Cardiac muscle cell (in vitro differentiated cells and primary cell): ENCODE measurements at regions not wholly inside any gene's neighbourhood (a gene's known extent, or its start where the extent isn't known, plus 50 kb on each side); places are given as distances from the start of the nearest gene placed in this dataset.

Experiments used
- DNase-seq, 2 donors: peaks; one replicate each; pipeline versions ENCODE4 v3.0.0 to v3.0.0-alpha.2; 2010 to 2017; ENCODE audit warnings: low read depth in 1 of 2, low spot score in 1 of 2
- H3K27ac ChIP-seq: fragments of 200-600 bp; sonication (generic); 2 replicates; pipeline ENCODE4 v1.5.1; 2016
- H3K27me3 ChIP-seq: fragments of 200-600 bp; sonication (generic); 2 replicates; pipeline ENCODE4 v1.6.0; 2016; ENCODE audit warnings: control low read depth
- H3K36me3 ChIP-seq: fragments of 200-600 bp; sonication (generic); 2 replicates; pipeline ENCODE4 v1.5.1; 2016; ENCODE audit warnings: control low read depth
- H3K4me1 ChIP-seq: fragments of 200-600 bp; sonication (generic); 2 replicates; pipeline ENCODE4 v1.8.1; 2017; ENCODE audit warnings: low read depth, mild to moderate bottlenecking, mixed run types
- H3K4me3 ChIP-seq: fragments of 200-600 bp; sonication (generic); 2 replicates; pipeline ENCODE4 v1.5.1; 2016; ENCODE audit warnings: mild to moderate bottlenecking
- H3K9me3 ChIP-seq: fragments of 200-600 bp; sonication (generic); 2 replicates; pipeline ENCODE4 v1.5.1; 2017; ENCODE audit warnings: low read depth, mild to moderate bottlenecking, control low read depth
- CTCF ChIP-seq: IDR thresholded peaks from 2 replicates; pipeline ENCODE4 v1.5.1; 2012; ENCODE audit warnings: low read depth, mild to moderate bottlenecking, low read length

GRCh38 chr15:98169551-98169950, 209.0 kb downstream of the ARRDC4 start:
- Histone ChIP-seq H3K4me3 (no peak overlapping the region), H3K9me3 (no peaks in the 10 kb centered on the region), H3K27me3 (no peaks in the 10 kb centered on the region), H3K4me1 (no peaks in the 10 kb centered on the region), H3K27ac (no peak overlapping the region), H3K36me3 (no peaks in the 10 kb centered on the region)
- TF ChIP-seq CTCF = no peak
- no peak for DNase-seq

GRCh38 chr15:98174286-98174685, 213.8 kb downstream of the ARRDC4 start:
- H3K4me3 ChIP-seq = no peak overlapping the region
- H3K27me3 ChIP-seq = no peaks in the 10 kb centered on the region
- H3K4me1 ChIP-seq = no peaks in the 10 kb centered on the region
- H3K9me3 ChIP-seq = no peaks in the 10 kb centered on the region
- no peak for TF ChIP-seq CTCF
- DNase-seq = no peak
- H3K27ac ChIP-seq = no peak overlapping the region
- no peaks in the 10 kb centered on the region for H3K36me3 ChIP-seq

- Histone ChIP-seq H3K4me1 (no peaks in the 10 kb centered on the region), H3K27me3 (no peaks in the 10 kb centered on the region), H3K27ac (no peak overlapping the region), H3K4me3 (no peak overlapping the region), H3K36me3 (no peaks in the 10 kb centered on the region), H3K9me3 (no peaks in the 10 kb centered on the region)
- TF ChIP-seq CTCF = no peak
- DNase-seq = no peak
These were observed 214.3 kb downstream of the ARRDC4 start for GRCh38 chr15:98174841-98175240.

- no peak overlapping the region for H3K4me3 ChIP-seq
- H3K36me3 ChIP-seq = no peaks in the 10 kb centered on the region
- no peaks in the 10 kb centered on the region for H3K27me3 ChIP-seq
- no peaks in the 10 kb centered on the region for H3K9me3 ChIP-seq
- H3K4me1 ChIP-seq = no peaks in the 10 kb centered on the region
- DNase-seq = peak; percentile 66 to 79
- H3K27ac ChIP-seq = no peak overlapping the region
- TF ChIP-seq CTCF = peak; percentile 57
These were observed 217.6 kb downstream of the ARRDC4 start for GRCh38 chr15:98177966-98178592.

GRCh38 chr15:98178861-98179260, 218.4 kb downstream of the ARRDC4 start:
- Histone ChIP-seq H3K4me3 (no peak overlapping the region), H3K36me3 (no peaks in the 10 kb centered on the region), H3K4me1 (no peaks in the 10 kb centered on the region), H3K9me3 (no peaks in the 10 kb centered on the region), H3K27ac (no peak overlapping the region), H3K27me3 (no peaks in the 10 kb centered on the region)
- no peak for DNase-seq
- TF ChIP-seq CTCF = no peak
